Activated T-cell treated with anti-CD3 and anti-CD28 coated beads for 1 hour (primary cell): ENCODE measurements at regions not wholly inside any gene's neighbourhood (a gene's known extent, or its start where the extent isn't known, plus 50 kb on each side); places are given as distances from the start of the nearest gene placed in this dataset.

ENCODE experiments used
- DNase-seq: peaks from one replicate; pipeline ENCODE4 v3.0.0-alpha.2; 2020; ENCODE audit warnings: low read depth

DNA sequence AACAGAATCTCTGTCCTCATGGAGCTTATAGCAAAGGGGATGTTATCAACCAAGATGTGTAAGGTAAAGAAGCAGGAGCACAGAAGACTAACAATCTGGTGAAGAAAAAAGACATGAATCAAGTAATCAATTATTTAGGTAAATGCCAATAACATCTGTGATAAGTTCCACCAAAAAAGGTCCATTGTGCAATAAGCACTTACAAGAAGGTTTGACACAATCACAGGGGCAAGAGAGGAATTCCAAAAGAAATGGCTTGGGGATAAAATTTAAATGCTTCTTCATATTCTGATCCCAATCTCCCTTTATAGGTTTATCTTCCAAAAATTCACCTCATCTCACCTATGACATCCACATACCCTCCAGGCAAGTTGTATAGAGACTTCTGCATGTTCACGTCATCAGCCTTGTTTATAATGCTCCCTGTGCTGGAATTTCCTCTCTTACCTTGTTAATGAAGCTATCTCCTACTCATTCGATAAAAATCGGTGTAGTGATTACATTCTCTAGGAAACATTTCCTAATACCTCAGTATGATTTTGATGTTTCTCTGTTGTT lies 53.6 kb upstream of the DPT start:
- no peak for DNase-seq

DNA sequence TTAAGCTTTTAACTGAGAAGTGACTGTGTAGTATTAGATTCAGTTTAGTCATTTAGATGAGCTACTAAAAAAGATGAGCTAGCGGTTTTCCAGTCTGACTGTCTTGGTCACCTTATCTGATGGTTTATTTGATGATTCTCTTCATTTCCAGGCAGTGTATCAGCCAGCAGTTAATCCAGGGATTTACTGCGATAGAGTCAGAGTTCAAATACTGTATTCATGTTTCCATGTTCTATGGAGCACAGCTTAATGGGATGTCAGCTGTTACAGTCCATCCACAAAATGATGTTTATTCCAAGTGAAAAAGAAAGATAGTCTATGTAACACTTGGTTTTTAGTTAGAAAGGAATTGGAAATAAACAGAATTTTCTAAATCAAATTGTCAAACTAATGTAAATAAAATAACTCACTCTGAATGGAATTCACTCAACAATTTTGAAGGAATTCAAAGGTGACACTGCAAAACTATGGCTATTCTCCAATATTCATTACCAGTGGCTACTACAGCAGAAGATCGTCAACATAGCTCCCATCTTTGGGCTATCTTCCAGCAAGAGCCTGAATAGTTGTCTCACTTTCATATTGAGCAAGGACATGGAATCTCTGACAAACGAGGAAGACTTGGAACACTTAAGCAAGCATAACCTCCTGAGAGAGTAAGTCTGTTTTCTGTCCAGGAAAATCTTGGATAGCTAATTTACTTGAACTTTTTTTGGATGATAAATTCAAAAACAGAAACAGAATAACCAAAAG lies 54.6 kb upstream of the DPT start:
- no peak for DNase-seq

DNA sequence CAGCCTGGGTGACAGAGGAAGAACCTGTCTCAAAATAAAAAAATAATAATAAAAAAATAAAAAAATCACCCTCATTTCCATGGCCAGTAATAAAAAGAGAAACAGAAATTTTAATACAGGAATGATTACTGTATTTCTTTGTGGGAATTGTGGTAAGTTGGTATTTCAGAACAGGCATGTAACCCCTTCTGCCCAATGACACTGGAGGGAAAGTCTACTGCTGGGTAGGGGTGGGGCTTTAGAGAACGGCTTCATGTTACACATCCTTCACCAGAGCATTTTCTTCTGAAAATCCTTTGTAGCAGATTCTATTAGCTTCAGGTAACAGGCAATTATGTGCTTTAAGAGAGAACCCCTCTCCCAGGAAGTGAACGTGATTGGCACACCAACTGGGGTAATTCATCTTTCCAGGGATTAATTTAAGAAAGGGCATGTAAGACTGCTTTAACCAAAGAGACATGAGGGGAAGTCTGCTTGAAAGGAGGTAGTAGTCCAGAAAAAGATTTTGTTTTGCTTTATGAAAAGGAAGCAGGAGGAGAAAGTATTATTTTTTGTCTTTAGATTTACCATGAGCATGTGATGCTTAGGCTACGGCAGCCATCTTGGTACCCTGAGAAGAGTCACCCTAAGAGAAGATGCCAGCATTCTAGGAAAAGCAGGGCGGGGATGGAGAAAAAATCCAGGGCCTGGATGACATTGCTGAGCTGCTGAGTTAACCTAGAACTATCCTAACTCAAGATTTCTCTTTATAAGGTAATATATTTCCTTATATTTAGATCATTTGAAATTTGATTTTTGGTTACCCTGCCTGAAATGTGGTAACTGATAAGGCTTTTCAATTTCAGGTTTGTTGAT lies 57.7 kb upstream of the DPT start:
- DNase-seq, result no peak

DNA sequence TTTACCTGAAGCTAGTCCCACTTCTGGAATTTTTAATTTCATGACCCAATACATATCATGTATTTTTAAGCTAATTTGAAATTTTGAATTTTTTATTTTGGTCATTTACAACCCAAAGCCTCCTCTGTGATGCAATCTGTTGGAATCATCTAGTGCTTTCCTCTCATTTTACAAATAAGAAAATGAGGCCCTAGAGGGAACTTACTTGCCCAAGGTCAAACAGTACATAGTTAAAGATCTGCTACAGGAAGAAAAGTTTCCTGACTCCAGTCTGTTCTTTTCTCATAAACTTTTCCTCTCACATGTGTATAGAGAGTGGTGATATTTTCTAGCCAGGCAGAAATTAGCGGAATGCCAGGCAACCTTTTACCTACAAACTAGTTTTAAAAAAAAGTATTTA lies 59.3 kb upstream of the DPT start:
- DNase-seq, result no peak

DNA sequence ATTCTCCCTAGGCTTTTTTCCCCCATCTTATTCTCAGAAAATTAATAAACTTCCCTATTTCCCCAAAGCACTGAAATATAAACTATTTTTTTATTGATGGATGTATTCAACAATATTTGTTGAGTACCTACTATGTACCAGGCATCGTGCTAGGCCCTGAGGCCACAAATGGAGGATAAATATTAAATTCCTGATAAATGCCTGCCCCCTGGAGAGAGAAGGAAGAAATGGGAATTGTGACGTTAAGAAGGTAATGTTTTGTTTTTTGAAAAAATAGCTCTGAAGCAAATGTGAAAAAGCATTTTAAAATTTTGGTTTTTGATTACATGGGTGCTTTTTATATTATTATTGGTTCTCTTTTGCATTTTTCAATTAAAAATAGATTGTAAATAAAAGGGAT lies 60.5 kb upstream of the DPT start:
- no peak for DNase-seq

DNA sequence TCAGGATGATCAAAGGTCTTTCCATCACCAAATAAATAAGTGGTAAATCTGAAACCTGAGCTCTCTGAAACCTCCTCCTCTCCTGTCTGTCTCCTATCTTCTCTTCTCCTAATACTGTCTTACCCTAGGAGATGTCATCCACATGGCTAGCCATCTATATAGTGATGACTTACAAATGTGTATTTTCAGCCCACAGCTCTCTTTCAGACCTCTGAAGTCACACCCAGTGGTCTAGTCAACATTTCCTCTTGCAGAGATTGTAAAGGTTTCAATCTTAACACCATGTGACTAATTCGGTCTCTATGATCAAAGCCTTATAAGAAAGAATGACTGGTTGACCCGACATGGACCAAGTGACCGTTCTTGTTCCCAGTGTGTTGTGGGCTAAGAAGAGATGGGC lies 63.1 kb upstream of the DPT start:
- DNase-seq, result no peak

DNA sequence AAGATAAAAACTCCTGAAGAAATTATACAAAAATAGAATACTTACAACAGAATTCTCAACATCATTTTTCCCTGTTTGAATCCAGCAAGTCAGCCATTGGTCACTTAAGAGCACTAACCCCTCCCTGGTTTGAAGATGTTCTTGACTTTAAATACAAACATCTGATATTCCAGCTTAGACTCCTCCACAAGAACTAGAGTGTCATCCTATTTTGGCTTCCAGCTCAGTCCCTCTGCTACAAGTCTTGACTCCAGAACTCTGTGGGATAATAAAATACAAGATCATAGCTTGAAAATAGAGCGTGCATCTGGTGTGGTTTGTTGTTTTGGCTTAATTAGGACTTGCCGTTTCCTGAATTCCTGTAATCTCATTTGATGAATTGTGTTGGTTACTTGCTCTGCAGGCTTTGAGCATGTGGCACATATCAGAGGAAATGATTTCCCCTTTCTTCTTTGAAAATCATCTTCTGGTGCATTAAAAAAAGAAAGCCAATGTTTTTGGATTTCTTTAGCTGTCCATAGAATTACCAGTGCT lies 63.7 kb upstream of the DPT start:
- no peak for DNase-seq

DNA sequence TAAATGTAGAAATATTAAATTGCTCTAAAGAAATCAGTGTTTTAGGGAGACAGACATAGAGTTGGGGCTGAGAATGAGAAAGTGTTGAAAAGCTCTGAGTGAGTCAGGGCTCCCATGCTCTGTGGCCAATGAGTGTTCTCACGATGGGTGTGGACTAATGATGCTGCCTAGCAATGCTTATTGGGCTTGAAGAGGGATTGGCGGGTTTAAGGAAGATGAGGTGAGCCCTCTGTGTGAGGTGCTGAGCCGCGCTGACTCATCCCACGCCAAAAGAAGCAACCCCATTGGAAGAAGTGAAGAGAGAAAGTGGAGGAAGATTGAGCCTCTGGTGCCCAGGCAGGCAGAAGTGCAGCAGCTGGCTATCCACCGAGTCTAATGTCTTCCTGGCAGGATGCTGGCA lies 65.1 kb upstream of the DPT start:
- DNase-seq, result no peak

DNA sequence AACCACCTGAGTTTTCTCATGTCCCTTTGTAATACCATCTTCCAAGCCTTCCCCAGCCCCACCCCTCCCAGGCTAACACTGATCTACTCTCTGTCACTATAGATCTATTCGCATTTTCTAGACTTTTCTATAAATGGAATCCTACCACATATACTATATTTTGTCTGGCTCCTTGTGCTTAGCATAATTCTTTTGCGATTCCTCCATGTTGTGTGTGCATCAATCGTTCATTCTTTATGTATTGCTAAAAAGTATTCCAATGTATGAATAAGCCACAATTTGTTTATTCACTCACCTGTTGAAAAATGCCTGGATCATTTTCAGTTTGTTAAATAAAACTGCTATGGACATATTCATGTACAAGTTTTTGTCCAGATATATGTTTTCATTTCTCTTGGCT lies 66.7 kb upstream of the DPT start:
- no peak for DNase-seq

DNA sequence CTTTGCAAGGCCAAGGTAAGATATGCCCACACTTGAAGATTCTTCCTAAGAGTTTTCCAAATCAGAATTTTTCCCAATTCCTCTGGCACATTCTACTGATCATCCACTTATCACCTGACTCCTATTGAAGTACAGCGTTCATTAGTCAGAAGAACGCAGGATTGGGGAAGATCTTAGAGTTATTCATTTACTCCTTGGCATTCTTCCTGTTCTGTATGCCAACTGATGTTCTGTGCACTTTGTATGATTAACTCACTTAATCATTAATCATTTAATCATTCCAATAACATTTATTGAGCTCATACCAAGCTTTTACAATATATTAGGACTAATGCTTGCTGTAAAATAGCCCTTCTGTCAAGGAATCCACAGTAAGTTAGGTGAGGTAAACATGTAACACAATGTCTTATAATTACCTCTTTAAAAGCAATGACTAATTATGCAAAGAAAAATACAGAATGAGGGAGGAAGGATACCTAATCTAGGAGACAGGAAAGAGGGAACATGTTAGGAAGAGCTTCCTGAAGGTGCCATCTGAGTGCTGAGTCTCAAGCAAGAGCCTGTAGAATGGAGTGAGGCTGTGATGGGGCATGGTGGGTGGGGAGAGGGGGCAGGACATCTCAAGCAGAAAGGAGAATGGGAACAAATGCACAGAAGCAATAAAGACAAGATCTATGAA lies 71.1 kb upstream of the DPT start:
- DNase-seq, result no peak

DNA sequence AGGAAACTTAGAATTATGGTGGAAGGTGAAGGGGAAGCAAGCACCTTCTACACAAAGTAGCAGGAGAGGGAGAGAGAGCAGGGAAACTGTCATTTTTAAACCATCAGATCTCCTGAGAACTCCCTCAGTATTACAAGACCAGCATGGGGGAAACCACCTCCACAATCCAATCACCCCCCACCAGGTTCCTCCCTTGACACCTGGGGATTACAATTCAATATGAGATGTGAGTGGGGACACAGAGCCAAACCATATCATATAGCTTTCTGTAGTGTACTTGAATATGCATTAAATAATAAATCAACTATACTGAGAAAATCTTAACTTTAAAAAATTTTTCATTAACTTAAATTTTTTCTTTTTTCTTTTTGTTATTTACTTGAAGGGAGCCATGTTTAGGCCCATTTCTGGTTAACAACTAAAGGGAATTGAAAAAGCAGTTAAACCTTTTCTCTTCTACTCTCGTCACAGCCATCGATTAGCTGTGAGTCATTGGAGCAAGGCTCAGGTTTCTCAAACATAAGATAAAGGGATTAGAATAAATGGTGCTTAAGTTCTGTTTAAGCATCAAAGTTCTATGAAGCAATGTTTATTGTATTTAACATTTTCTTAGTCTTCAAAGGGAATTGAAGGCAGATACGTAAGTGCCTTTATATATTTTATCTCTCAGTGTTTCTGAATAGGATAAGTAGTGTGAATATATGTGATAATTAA lies 72.2 kb upstream of the DPT start:
- no peak for DNase-seq

DNA sequence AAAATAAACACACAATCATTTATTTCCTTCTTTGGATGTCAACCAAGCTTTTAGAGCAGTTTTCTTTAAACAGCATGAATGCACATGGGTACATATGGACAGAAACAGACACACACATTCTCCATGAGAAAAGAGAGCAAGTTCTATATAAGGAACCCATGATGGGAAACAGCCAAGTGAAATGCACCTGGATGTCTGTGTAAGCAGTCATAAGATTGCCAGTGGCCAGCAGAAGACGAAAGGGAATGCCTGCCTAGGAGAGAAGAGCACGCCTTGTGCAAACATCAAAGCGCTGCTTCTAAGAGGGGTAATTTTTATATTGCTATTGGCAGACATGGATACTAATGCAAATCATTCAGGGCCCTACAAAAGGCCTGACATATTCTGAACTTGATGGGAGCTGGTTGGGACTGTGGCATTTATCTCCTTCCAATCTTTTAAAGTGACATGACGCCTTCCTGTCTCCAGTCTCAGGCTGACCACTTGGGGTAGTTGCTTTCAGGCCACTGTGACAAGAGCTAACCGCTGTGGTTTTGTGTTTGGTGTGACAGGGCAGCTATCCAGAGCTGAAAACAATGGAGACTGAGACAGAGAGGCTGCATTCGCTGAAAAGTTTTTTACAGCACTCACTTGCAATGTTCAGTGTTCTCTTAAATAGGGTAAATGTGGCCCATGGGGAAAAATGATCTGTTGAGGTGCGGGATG lies 75.0 kb upstream of the DPT start:
- DNase-seq, result no peak

DNA sequence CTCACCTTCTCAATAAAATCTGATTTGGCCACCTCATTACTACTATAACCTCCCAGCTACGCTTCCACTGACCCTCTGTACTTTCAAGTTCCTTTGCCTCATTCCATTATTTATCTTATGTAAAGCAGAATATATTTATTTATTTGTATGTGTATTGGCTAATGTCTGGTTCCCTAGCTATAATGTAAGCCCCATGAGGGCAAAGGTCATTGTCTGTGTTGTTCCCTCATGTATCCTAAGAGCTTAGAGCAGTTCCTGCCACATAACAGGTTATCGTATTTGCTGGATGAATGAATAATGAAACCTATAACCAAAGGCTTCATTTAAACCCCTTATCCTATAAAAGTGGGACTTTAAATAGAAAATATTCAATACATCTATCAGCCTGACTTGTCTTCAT lies 77.9 kb upstream of the DPT start:
- no peak for DNase-seq

DNA sequence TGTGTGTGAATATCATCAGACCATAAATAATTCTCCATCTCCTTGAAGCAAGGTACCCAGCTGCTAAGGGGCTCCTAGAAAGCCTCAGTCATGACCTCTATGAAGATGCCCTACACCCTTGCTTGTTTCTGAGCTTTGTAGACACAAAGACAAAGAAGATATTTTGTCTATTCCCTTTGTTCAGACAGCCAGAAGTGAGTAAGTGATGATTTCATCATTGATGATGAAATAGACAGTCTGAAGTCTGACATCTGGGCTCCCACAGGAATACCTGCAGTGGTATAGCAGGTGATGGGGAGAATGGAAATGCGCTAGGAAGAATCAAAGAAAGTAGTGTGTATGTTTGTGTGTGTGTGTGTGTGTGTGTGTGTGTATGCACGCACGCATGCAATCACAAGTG lies 82.2 kb upstream of the DPT start:
- no peak for DNase-seq

DNA sequence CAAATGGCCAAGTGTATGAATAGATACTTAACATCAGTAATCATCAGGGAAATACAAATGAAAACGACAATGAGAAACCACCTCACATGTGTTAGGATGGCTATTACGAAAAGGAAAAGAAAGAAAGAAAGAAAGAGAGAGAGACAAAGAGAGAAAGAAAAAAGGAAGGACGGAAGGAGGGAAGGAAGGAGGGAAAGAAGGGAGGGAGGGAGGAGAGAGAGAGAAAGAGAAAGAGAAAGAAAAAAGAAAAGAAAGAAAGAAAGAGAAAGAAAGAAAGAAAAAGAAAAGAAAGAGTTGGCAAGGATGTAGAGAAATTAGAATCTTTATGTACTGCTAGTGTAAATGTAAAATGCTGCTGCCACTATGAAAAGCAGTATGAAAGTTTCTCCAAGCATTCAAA lies 90.7 kb upstream of the DPT start:
- DNase-seq, result no peak

DNA sequence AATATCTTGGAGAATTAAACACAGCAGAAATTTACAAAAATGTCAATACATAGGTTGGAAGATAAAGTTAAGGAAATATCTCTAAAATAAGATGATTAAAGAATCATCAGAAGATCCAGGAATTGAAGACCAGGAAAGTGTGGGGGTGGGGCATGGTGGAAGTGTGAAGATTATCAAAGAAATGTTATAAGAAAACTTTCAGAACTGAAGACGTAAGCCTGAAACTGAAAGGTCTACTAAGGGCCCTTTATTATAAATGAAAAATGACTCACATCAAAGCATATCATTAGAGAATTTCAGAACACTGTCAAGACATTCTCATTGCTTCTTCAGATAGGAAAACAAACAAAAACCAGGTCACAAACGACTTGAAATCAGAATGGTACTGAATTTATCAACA lies 92.4 kb upstream of the DPT start:
- no peak for DNase-seq

DNA sequence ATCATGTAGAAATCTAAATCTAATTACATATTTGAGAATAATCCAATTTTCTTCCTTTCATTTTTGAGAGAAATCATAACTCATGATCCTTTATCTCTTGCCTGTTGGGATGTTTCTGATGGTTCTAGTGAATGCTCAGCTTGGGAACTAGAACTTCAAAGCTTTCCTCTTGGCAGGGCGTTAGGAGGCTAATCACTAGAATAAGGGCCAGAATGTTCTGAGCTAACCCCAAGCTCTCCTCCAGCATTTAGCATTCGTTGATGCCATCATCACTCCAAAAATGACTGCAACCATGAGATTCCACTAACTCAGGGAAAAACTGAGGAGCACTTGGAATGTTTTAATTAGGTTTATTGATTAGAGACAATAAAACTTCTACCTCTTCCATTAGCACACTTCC lies 93.9 kb upstream of the DPT start:
- DNase-seq, result no peak

DNA sequence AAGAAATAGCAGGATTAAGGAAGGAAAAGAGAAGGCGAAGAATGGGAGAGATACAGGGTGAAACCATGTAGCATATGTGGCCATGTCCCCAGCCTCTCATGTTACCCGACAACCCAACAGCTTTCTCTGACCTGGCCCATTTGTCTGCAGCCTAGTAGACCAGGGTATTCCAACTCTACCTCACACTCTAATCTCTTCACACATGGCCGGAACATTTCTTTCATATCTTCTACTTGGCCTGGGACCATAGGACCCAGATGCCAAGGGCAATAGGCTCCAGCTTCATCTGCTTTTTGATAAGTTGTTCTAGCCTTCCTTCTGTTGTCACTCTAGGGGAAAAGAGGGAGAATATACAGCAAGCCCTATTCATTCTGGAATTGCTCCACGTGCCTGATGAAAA lies 95.0 kb upstream of the DPT start:
- DNase-seq, result no peak

DNA sequence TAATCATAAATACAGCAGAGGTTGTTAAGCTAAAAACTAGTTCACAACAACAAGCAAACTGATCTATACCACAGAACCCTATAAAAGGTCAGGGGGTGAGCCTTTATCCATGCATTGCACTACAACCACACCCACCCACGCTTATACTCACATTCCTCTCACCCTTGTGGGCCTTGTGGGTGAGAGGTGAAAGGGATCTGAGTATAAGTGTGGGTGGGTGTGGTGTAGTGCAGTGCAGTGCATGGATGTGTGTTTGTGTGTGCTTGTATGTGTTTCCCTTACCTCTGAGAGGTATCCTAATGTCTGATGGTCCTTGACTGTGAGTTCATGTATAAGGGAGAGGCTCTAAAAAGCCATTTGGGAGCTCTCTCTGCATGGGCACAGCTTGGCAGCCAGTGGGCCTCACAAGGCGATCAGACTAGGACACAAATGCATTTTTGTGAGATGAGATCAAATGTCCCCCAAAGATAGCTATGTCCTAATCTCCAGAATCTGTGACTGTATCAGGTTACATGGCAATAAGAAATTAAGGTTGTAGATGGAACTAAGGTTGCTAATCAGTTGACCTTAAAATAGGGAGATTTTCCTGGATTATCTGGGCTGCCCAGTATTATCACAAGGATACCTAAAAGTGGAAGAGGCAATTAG lies 95.5 kb upstream of the DPT start:
- DNase-seq, result no peak

DNA sequence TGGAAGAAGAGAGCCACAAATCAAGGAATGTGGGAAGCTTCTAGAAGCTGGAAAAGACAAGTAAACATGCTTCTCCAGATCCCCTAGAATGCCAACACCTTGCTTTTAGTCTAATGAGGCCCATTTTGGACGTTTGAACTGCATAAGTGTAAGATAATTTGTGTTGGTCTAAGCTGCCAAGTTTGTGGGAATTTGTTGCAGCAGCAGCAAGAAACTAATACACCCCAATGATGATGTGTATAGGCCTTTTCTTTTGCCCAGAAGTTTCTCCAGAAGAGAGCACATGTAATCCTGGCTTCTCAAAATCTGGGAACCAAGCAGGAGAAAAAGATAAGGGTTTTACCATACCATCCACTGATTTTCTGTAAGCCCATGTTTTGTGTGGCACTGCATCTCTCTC lies 96.1 kb upstream of the DPT start:
- no peak for DNase-seq

DNA sequence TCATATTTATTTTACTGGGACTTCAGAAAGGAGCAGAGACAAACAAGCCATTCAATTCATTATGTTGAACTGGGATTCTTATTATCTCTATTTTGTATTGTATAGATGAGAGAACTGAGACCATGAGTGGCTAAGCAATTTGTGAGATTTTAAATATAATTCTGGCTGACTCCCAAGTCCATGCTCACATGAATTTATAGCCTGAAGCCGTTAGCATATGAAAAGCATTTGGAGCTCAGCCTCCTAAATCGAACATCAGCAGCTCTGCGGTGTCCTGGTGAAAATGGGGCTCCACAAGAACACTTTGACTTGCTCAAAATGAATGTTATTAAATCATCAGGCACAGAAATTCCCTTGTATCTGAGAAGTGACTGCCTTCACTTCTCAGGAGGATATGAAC lies 96.8 kb upstream of the DPT start:
- no peak for DNase-seq
